SK-N-SH treated with all-trans-retinoic acid at 6 μM for 48 hours (cell line): ENCODE measurements at regions not wholly inside any gene's neighbourhood (a gene's known extent, or its start where the extent isn't known, plus 50 kb on each side); places are given as distances from the start of the nearest gene placed in this dataset.

Experiments
- ATAC-seq: fragments of 200-7000 bp; cut with Tn5 transposase; 3 replicates; pipeline ENCODE4 v1.9.1; 2020; ENCODE audit warnings: mild to moderate bottlenecking, moderate library complexity
- BACH2 ChIP-seq: fragments of 250-450 bp; sonication (Bioruptor Pico); IDR thresholded peaks from 2 replicates; pipeline ENCODE4 v1.9.0; 2021; ENCODE audit warnings: mild to moderate bottlenecking, borderline replicate concordance
- CREB5 ChIP-seq: fragments of 250-450 bp; sonication (Bioruptor Pico); IDR thresholded peaks from 2 replicates; pipeline ENCODE4 v1.5.1; 2020; ENCODE audit warnings: low read depth, mild to moderate bottlenecking, moderate library complexity
- CSDC2 ChIP-seq: fragments of 250-450 bp; sonication (Bioruptor Pico); IDR thresholded peaks from 2 replicates; pipeline ENCODE4 v1.5.0; 2020; ENCODE audit warnings: mild to moderate bottlenecking, moderate library complexity
- ESRRG ChIP-seq: fragments of 250-450 bp; sonication (Bioruptor Pico); IDR thresholded peaks from 2 replicates; pipeline ENCODE4 v1.6.1; 2021; ENCODE audit warnings: mild to moderate bottlenecking
- GLIS3 ChIP-seq: fragments of 250-450 bp; sonication (Bioruptor Pico); IDR thresholded peaks from 2 replicates; pipeline ENCODE4 v1.5.0; 2020; ENCODE audit warnings: mild to moderate bottlenecking, moderate library complexity
- ISL1 ChIP-seq: fragments of 250-450 bp; sonication (Bioruptor Pico); IDR thresholded peaks from 2 replicates; pipeline ENCODE4 v2.1.2; 2022; ENCODE audit warnings: mild to moderate bottlenecking, moderate library complexity
- OSR1 ChIP-seq: fragments of 250-450 bp; sonication (Bioruptor Pico); IDR thresholded peaks from 2 replicates; pipeline ENCODE4 v1.8.0; 2022; ENCODE audit warnings: moderate library complexity, mild to moderate bottlenecking, inconsistent platforms
- RARB ChIP-seq: fragments of 250-450 bp; sonication (Bioruptor Pico); IDR thresholded peaks from 2 replicates; pipeline ENCODE4 v1.8.0; 2021; ENCODE audit warnings: mild to moderate bottlenecking, moderate library complexity
- TCF4 ChIP-seq: fragments of 250-450 bp; sonication (Bioruptor Pico); IDR thresholded peaks from 2 replicates; pipeline ENCODE4 v1.8.0; 2021; ENCODE audit warnings: mild to moderate bottlenecking, moderate library complexity, borderline replicate concordance
- TOX ChIP-seq: fragments of 250-450 bp; sonication (Bioruptor Pico); IDR thresholded peaks from 2 replicates; pipeline ENCODE4 v1.8.0; 2021; ENCODE audit warnings: mild to moderate bottlenecking, moderate library complexity, borderline replicate concordance
- ZFP3 ChIP-seq: fragments of 250-450 bp; sonication (Bioruptor Pico); IDR thresholded peaks from 2 replicates; pipeline ENCODE4 v1.5.0; 2020; ENCODE audit warnings: mild to moderate bottlenecking, moderate library complexity
- ZFP30 ChIP-seq: fragments of 450-650 bp; formaldehyde crosslinking; IDR thresholded peaks from 2 replicates; pipeline ENCODE4 v1.5.0; 2022; ENCODE audit warnings: mild to moderate bottlenecking, moderate library complexity
- ZNF565 ChIP-seq: fragments of 450-650 bp; formaldehyde crosslinking; conservative IDR thresholded peaks from 2 replicates; pipeline ENCODE4 v1.5.0; 2020; ENCODE audit warnings: low read depth, mild to moderate bottlenecking, moderate library complexity
- ZNF70 ChIP-seq: fragments of 450-650 bp; formaldehyde crosslinking; IDR thresholded peaks from 2 replicates; pipeline ENCODE4 v1.5.0; 2020; ENCODE audit warnings: mild to moderate bottlenecking, moderate library complexity
- ZNF8 ChIP-seq: fragments of 450-650 bp; formaldehyde crosslinking; IDR thresholded peaks from 2 replicates; pipeline ENCODE4 v1.5.0; 2020; ENCODE audit warnings: mild to moderate bottlenecking, moderate library complexity
- TF ChIP-seq, protein P1 (sequence below): fragments of 250-450 bp; sonication (Bioruptor Pico); IDR thresholded peaks from 2 replicates; pipeline ENCODE4 v1.8.0; 2020; ENCODE audit warnings: mild to moderate bottlenecking, moderate library complexity, borderline replicate concordance
- TF ChIP-seq, protein P2 (sequence below): fragments of 250-450 bp; sonication (Bioruptor Pico); IDR thresholded peaks from 2 replicates; pipeline ENCODE4 v1.8.0; 2021; ENCODE audit warnings: low read depth, mild to moderate bottlenecking, moderate library complexity, borderline replicate concordance
- TF ChIP-seq, protein P3 (sequence below): fragments of 250-450 bp; sonication (Bioruptor Pico); IDR thresholded peaks from 2 replicates; pipeline ENCODE4 v1.5.0; 2020; ENCODE audit warnings: mild to moderate bottlenecking, moderate library complexity
- TF ChIP-seq, protein P4 (sequence below): fragments of 250-450 bp; sonication (Bioruptor Pico); IDR thresholded peaks from 2 replicates; pipeline ENCODE4 v1.5.1; 2021; ENCODE audit warnings: mild to moderate bottlenecking, moderate library complexity

- ATAC-seq, result no peak
- TF ChIP-seq ESRRG (CRISPR knock-in tag) (no peak), CREB5 (CRISPR knock-in tag) (no peak)
- TF ChIP-seq, protein P1, sequence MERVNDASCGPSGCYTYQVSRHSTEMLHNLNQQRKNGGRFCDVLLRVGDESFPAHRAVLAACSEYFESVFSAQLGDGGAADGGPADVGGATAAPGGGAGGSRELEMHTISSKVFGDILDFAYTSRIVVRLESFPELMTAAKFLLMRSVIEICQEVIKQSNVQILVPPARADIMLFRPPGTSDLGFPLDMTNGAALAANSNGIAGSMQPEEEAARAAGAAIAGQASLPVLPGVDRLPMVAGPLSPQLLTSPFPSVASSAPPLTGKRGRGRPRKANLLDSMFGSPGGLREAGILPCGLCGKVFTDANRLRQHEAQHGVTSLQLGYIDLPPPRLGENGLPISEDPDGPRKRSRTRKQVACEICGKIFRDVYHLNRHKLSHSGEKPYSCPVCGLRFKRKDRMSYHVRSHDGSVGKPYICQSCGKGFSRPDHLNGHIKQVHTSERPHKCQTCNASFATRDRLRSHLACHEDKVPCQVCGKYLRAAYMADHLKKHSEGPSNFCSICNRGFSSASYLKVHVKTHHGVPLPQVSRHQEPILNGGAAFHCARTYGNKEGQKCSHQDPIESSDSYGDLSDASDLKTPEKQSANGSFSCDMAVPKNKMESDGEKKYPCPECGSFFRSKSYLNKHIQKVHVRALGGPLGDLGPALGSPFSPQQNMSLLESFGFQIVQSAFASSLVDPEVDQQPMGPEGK (CRISPR knock-in tag), result no peak
- TF ChIP-seq, all 23 proteins: peak for 0
Observed at GRCh38 chr2:128689971-128690370, 371.3 kb upstream of the HS6ST1 start.

DNA sequence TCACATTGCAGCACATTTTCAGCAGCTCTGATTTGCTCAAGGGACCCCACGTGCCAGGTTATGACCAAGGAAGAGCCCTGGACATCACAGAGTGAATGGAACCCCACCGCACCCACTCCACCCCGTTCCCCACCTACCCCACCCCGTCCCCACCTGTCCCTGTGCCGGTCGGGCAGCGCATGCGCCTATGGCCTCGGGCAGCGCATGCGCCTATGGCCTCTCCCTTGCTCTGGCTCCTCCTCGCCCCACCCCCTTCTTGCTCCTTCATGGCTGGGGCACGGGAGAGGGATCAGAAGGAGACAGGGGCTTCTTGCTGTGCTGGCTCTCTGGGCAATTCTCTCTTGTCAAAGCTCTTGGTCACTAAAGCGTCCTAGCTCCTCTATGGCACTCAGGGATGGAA, 371.8 kb upstream of the HS6ST1 start:
- no peak for ATAC-seq
- TF ChIP-seq, protein P1 (CRISPR knock-in tag), result no peak
- TF ChIP-seq ESRRG (CRISPR knock-in tag), result no peak
- no peak for TF ChIP-seq OSR1
- TF ChIP-seq, protein P2, sequence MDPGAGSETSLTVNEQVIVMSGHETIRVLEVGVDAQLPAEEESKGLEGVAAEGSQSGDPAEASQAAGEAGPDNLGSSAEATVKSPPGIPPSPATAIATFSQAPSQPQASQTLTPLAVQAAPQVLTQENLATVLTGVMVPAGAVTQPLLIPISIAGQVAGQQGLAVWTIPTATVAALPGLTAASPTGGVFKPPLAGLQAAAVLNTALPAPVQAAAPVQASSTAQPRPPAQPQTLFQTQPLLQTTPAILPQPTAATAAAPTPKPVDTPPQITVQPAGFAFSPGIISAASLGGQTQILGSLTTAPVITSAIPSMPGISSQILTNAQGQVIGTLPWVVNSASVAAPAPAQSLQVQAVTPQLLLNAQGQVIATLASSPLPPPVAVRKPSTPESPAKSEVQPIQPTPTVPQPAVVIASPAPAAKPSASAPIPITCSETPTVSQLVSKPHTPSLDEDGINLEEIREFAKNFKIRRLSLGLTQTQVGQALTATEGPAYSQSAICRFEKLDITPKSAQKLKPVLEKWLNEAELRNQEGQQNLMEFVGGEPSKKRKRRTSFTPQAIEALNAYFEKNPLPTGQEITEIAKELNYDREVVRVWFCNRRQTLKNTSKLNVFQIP, result no peak
- no peak for TF ChIP-seq ZNF70 (CRISPR knock-in tag)
- no peak for TF ChIP-seq GLIS3 (CRISPR knock-in tag)
- no peak for TF ChIP-seq ISL1 (CRISPR knock-in tag)
- no peak for TF ChIP-seq ZNF565
- TF ChIP-seq, protein P3, sequence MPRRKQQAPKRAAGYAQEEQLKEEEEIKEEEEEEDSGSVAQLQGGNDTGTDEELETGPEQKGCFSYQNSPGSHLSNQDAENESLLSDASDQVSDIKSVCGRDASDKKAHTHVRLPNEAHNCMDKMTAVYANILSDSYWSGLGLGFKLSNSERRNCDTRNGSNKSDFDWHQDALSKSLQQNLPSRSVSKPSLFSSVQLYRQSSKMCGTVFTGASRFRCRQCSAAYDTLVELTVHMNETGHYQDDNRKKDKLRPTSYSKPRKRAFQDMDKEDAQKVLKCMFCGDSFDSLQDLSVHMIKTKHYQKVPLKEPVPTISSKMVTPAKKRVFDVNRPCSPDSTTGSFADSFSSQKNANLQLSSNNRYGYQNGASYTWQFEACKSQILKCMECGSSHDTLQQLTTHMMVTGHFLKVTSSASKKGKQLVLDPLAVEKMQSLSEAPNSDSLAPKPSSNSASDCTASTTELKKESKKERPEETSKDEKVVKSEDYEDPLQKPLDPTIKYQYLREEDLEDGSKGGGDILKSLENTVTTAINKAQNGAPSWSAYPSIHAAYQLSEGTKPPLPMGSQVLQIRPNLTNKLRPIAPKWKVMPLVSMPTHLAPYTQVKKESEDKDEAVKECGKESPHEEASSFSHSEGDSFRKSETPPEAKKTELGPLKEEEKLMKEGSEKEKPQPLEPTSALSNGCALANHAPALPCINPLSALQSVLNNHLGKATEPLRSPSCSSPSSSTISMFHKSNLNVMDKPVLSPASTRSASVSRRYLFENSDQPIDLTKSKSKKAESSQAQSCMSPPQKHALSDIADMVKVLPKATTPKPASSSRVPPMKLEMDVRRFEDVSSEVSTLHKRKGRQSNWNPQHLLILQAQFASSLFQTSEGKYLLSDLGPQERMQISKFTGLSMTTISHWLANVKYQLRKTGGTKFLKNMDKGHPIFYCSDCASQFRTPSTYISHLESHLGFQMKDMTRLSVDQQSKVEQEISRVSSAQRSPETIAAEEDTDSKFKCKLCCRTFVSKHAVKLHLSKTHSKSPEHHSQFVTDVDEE (CRISPR knock-in tag), result no peak

- no peak for ATAC-seq
- TF ChIP-seq CSDC2 (CRISPR knock-in tag) (no peak), OSR1 (no peak), TOX (CRISPR knock-in tag) (no peak), ZFP3 (no peak), ZNF8 (no peak), RARB (no peak), ZFP30 (CRISPR knock-in tag) (no peak), TCF4 (CRISPR knock-in tag) (no peak), BACH2 (CRISPR knock-in tag) (no peak), ZNF565 (no peak)
- TF ChIP-seq, protein P4, sequence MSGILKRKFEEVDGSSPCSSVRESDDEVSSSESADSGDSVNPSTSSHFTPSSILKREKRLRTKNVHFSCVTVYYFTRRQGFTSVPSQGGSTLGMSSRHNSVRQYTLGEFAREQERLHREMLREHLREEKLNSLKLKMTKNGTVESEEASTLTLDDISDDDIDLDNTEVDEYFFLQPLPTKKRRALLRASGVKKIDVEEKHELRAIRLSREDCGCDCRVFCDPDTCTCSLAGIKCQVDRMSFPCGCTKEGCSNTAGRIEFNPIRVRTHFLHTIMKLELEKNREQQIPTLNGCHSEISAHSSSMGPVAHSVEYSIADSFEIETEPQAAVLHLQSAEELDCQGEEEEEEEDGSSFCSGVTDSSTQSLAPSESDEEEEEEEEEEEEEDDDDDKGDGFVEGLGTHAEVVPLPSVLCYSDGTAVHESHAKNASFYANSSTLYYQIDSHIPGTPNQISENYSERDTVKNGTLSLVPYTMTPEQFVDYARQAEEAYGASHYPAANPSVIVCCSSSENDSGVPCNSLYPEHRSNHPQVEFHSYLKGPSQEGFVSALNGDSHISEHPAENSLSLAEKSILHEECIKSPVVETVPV (CRISPR knock-in tag), result no peak
Observed at GRCh38 chr2:128690869-128691268, 372.2 kb upstream of the HS6ST1 start.
